ENCODE measurements at regions not wholly inside any gene's neighbourhood (a gene's known extent, or its start where the extent isn't known, plus 50 kb on each side); places are given as distances from the start of the nearest gene placed in this dataset.

GRCh38 chr1:30123036-30123435 is 600.3 kb downstream of the MATN1 start:
- TF ChIP-seq CTCF (IDR thresholded peaks at IDR 0.05) (no peak), POLR2A (IDR thresholded peaks at IDR 0.05) (no peak), EP300 (IDR thresholded peaks at IDR 0.05) (no peak)
